ENCODE measurements at regions not wholly inside any gene's neighbourhood (a gene's known extent, or its start where the extent isn't known, plus 50 kb on each side); places are given as distances from the start of the nearest gene placed in this dataset.

GRCh38 chr6:168741305-168741704 lies 300.3 kb downstream of the SMOC2 start:
- Histone ChIP-seq H3K4ac (ENCODE audit: low read depth in 1 of 2, low read length in 2 of 2) (no peak overlapping the region), H2AK5ac (ENCODE audit: low read length, severe bottlenecking) (no peak overlapping the region), H3K27me3 (ENCODE audit: control insufficient read depth in 1 of 2, insufficient read depth in 1 of 2, low read length in 2 of 2) (no peaks in the 10 kb centered on the region), H3K9me3 (ENCODE audit: control insufficient read depth, low read length) (no peaks in the 10 kb centered on the region), H3K36me3 (ENCODE audit: control insufficient read depth in 1 of 2, insufficient read depth in 2 of 2, low read depth in 1 of 2, low read length in 2 of 2) (no peaks in the 10 kb centered on the region), H3K18ac (ENCODE audit: low read depth in 1 of 2, low read length in 2 of 2) (no peak overlapping the region), H3K27ac (ENCODE audit: low read length, poor library complexity, severe bottlenecking) (no peak overlapping the region), H2AFZ (ENCODE audit: low read depth, low read length) (no peak overlapping the region), H3K23ac (ENCODE audit: low read length in 2 of 2) (no peak overlapping the region), H3K79me1 (replicated peaks; ENCODE audit: low read length, poor library complexity, severe bottlenecking) (no peaks in the 10 kb centered on the region), H2BK120ac (ENCODE audit: low read depth, low read length) (no peak overlapping the region), H4K8ac (ENCODE audit: low read length) (no peak overlapping the region), H3K4me3 (ENCODE audit: insufficient read depth in 1 of 2, low read depth in 1 of 2, low read length in 2 of 2) (no peak overlapping the region), H3K14ac (ENCODE audit: low read length in 2 of 2) (no peak overlapping the region), H2BK5ac (ENCODE audit: low read depth, low read length, poor library complexity, severe bottlenecking) (no peak overlapping the region), H2BK12ac (ENCODE audit: low read length in 2 of 2) (no peak overlapping the region), H2BK15ac (ENCODE audit: low read depth, poor library complexity, severe bottlenecking) (no peak overlapping the region), H3K4me1 (ENCODE audit: control insufficient read depth, insufficient read depth, low read depth, low read length) (peaks cover 4% of the 10 kb centered on the region), H3K4me2 (ENCODE audit: low read length, poor library complexity, severe bottlenecking) (no peak overlapping the region), H4K91ac (ENCODE audit: low read length) (no peak overlapping the region), H3K9ac (ENCODE audit: low read length) (no peak overlapping the region)
- no peak for DNase-seq
- WGBS, result 85% methylated on average over 3 of the region's 3 CpGs

DNA sequence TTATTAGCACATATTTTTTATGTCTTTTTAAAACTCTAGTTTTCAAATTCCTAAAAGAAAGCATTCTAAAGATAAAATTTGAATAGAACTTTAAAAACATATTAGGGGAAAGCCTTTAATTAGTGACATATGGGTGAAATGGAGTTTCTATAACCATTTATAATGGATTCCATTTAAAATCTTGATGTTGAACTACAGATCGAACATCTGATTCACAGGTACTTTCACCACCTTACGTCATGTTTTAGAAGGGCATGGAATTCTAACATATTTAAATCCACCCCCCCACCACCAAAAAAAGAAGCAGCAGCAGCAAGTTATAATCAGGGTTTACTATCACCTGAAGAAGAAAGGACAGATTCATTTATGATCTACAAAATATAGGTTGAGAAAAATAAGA lies 298.4 kb downstream of the SMOC2 start:
- DNase-seq, result no peak
- H3K79me1 ChIP-seq (replicated peaks; ENCODE audit: low read length, poor library complexity, severe bottlenecking), result no peaks in the 10 kb centered on the region
- H2AFZ ChIP-seq (ENCODE audit: low read depth, low read length), result no peak overlapping the region
- H3K4me3 ChIP-seq (ENCODE audit: insufficient read depth in 1 of 2, low read depth in 1 of 2, low read length in 2 of 2), result no peak overlapping the region
- H3K27ac ChIP-seq (ENCODE audit: low read length, poor library complexity, severe bottlenecking), result no peak overlapping the region
- H3K9me3 ChIP-seq (ENCODE audit: control insufficient read depth, low read length), result no peaks in the 10 kb centered on the region
- no peak overlapping the region for H3K9ac ChIP-seq (ENCODE audit: low read length)
- H3K23ac ChIP-seq (ENCODE audit: low read length in 2 of 2), result no peak overlapping the region
- no peak overlapping the region for H2AK5ac ChIP-seq (ENCODE audit: low read length, severe bottlenecking)
- no peak overlapping the region for H4K8ac ChIP-seq (ENCODE audit: low read length)
- no peaks in the 10 kb centered on the region for H3K36me3 ChIP-seq (ENCODE audit: control insufficient read depth in 1 of 2, insufficient read depth in 2 of 2, low read depth in 1 of 2, low read length in 2 of 2)
- no peak overlapping the region for H2BK12ac ChIP-seq (ENCODE audit: low read length in 2 of 2)
- no peak overlapping the region for H3K4me2 ChIP-seq (ENCODE audit: low read length, poor library complexity, severe bottlenecking)
- WGBS, result no CpG with 5 or more reads among the region's 2 CpGs
- peaks cover 4 to 11% of the 10 kb centered on the region in 2 experiments for H3K27me3 ChIP-seq (ENCODE audit: control insufficient read depth in 1 of 2, insufficient read depth in 1 of 2, low read length in 2 of 2)
- H2BK120ac ChIP-seq (ENCODE audit: low read depth, low read length), result no peak overlapping the region
- no peak overlapping the region for H2BK15ac ChIP-seq (ENCODE audit: low read depth, poor library complexity, severe bottlenecking)
- H4K91ac ChIP-seq (ENCODE audit: low read length), result no peak overlapping the region
- H3K14ac ChIP-seq (ENCODE audit: low read length in 2 of 2), result no peak overlapping the region
- H3K18ac ChIP-seq (ENCODE audit: low read depth in 1 of 2, low read length in 2 of 2), result no peak overlapping the region
- H2BK5ac ChIP-seq (ENCODE audit: low read depth, low read length, poor library complexity, severe bottlenecking), result no peak overlapping the region
- peaks cover 4% of the 10 kb centered on the region for H3K4me1 ChIP-seq (ENCODE audit: control insufficient read depth, insufficient read depth, low read depth, low read length)
- no peak overlapping the region for H3K4ac ChIP-seq (ENCODE audit: low read depth in 1 of 2, low read length in 2 of 2)

DNA sequence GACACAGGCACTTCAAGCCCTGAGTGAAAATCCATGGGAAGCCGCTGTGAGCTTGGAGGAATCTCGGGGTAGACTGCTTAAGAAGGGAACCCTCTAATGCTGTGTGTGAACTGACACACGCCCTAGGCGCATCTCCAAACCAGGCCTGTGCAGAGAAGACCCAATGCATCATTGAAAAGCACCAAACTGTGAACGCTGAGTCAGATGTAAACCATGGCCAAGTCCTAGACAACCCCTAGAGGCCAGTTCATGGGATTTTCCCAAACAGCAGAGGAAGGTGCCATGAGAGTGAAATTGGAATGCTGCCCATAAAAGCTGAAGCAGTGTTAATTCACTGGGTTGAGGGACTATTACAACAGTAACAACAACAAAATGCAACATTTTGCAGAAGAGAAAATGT lies 296.5 kb downstream of the SMOC2 start:
- Histone ChIP-seq H3K9me3 (ENCODE audit: control insufficient read depth, low read length) (no peaks in the 10 kb centered on the region), H3K79me1 (replicated peaks; ENCODE audit: low read length, poor library complexity, severe bottlenecking) (no peaks in the 10 kb centered on the region), H3K23ac (ENCODE audit: low read length in 2 of 2) (no peak overlapping the region), H3K36me3 (ENCODE audit: control insufficient read depth in 1 of 2, insufficient read depth in 2 of 2, low read depth in 1 of 2, low read length in 2 of 2) (no peaks in the 10 kb centered on the region), H3K27ac (ENCODE audit: low read length, poor library complexity, severe bottlenecking) (no peak overlapping the region), H3K4me3 (ENCODE audit: insufficient read depth in 1 of 2, low read depth in 1 of 2, low read length in 2 of 2) (no peak overlapping the region), H3K4me1 (ENCODE audit: control insufficient read depth, insufficient read depth, low read depth, low read length) (peaks cover 4% of the 10 kb centered on the region), H3K27me3 (ENCODE audit: control insufficient read depth in 1 of 2, insufficient read depth in 1 of 2, low read length in 2 of 2) (peaks cover 4 to 11% of the 10 kb centered on the region in 2 experiments), H3K4ac (ENCODE audit: low read depth in 1 of 2, low read length in 2 of 2) (no peak overlapping the region), H2AFZ (ENCODE audit: low read depth, low read length) (no peak overlapping the region), H3K9ac (ENCODE audit: low read length) (no peak overlapping the region), H2BK12ac (ENCODE audit: low read length in 2 of 2) (no peak overlapping the region), H3K18ac (ENCODE audit: low read depth in 1 of 2, low read length in 2 of 2) (no peak overlapping the region), H4K91ac (ENCODE audit: low read length) (no peak overlapping the region), H2BK5ac (ENCODE audit: low read depth, low read length, poor library complexity, severe bottlenecking) (no peak overlapping the region), H3K14ac (ENCODE audit: low read length in 2 of 2) (no peak overlapping the region), H2BK15ac (ENCODE audit: low read depth, poor library complexity, severe bottlenecking) (no peak overlapping the region), H3K4me2 (ENCODE audit: low read length, poor library complexity, severe bottlenecking) (no peak overlapping the region), H2BK120ac (ENCODE audit: low read depth, low read length) (no peak overlapping the region), H2AK5ac (ENCODE audit: low read length, severe bottlenecking) (no peak overlapping the region), H4K8ac (ENCODE audit: low read length) (no peak overlapping the region)
- 67% methylated on average over 5 of the region's 5 CpGs for WGBS
- DNase-seq, result no peak

- Histone ChIP-seq H3K79me1 (replicated peaks; ENCODE audit: low read length, poor library complexity, severe bottlenecking) (no peaks in the 10 kb centered on the region), H3K9ac (ENCODE audit: low read length) (no peak overlapping the region), H2BK12ac (ENCODE audit: low read length in 2 of 2) (no peak overlapping the region), H2AK5ac (ENCODE audit: low read length, severe bottlenecking) (no peak overlapping the region), H3K9me3 (ENCODE audit: control insufficient read depth, low read length) (no peaks in the 10 kb centered on the region), H4K91ac (ENCODE audit: low read length) (no peak overlapping the region), H3K27me3 (ENCODE audit: control insufficient read depth in 1 of 2, insufficient read depth in 1 of 2, low read length in 2 of 2) (peaks cover 4 to 11% of the 10 kb centered on the region in 2 experiments), H2BK15ac (ENCODE audit: low read depth, poor library complexity, severe bottlenecking) (no peak overlapping the region), H3K23ac (ENCODE audit: low read length in 2 of 2) (no peak overlapping the region), H3K4me1 (ENCODE audit: control insufficient read depth, insufficient read depth, low read depth, low read length) (peaks cover 2% of the 10 kb centered on the region), H3K4ac (ENCODE audit: low read depth in 1 of 2, low read length in 2 of 2) (no peak overlapping the region), H3K14ac (ENCODE audit: low read length in 2 of 2) (no peak overlapping the region), H4K8ac (ENCODE audit: low read length) (no peak overlapping the region), H2BK5ac (ENCODE audit: low read depth, low read length, poor library complexity, severe bottlenecking) (no peak overlapping the region), H2BK120ac (ENCODE audit: low read depth, low read length) (no peak overlapping the region), H3K18ac (ENCODE audit: low read depth in 1 of 2, low read length in 2 of 2) (no peak overlapping the region), H3K36me3 (ENCODE audit: control insufficient read depth in 1 of 2, insufficient read depth in 2 of 2, low read depth in 1 of 2, low read length in 2 of 2) (no peaks in the 10 kb centered on the region), H3K27ac (ENCODE audit: low read length, poor library complexity, severe bottlenecking) (no peak overlapping the region), H3K4me2 (ENCODE audit: low read length, poor library complexity, severe bottlenecking) (no peak overlapping the region), H2AFZ (ENCODE audit: low read depth, low read length) (no peak overlapping the region), H3K4me3 (ENCODE audit: insufficient read depth in 1 of 2, low read depth in 1 of 2, low read length in 2 of 2) (no peak overlapping the region)
- no peak for DNase-seq
- WGBS, result 64% methylated on average over 2 of the region's 3 CpGs
These were observed 296.0 kb downstream of the SMOC2 start for GRCh38 chr6:168737014-168737413.
